Dendritic cell treated with granulocyte-macrophage colony-stimulating factor and Interleukin-4, amounts not matched to agents 40 ng/mL and 50 ng/mL, for 4 days (primary cell): ENCODE measurements at regions not wholly inside any gene's neighbourhood (a gene's known extent, or its start where the extent isn't known, plus 50 kb on each side); places are given as distances from the start of the nearest gene placed in this dataset.

Experiments
- H3K27ac Mint-ChIP-seq: one replicate; pipeline ENCODE4 v1.8.0; 2022; ENCODE audit warnings: mild to moderate bottlenecking, mixed read lengths
- H3K27me3 Mint-ChIP-seq: one replicate; pipeline ENCODE4 v1.8.0; 2022; ENCODE audit warnings: mild to moderate bottlenecking, mixed read lengths
- H3K36me3 Mint-ChIP-seq: one replicate; pipeline ENCODE4 v1.8.0; 2022; ENCODE audit warnings: low read depth, mixed read lengths
- H3K4me1 Mint-ChIP-seq: one replicate; pipeline ENCODE4 v1.8.0; 2022; ENCODE audit warnings: low read depth, mixed read lengths
- H3K4me3 Mint-ChIP-seq: one replicate; pipeline ENCODE4 v1.8.0; 2022; ENCODE audit warnings: mild to moderate bottlenecking, moderate library complexity, mixed read lengths
- H3K9me3 Mint-ChIP-seq: one replicate; pipeline ENCODE4 v1.8.0; 2022; ENCODE audit warnings: mixed read lengths
- intact Hi-C: fragments of 100-400 bp; cut with micrococcal nuclease; formaldehyde crosslinking; loops from one replicate; pipeline ENCODE4 v1.15.0; 2022

- intact Hi-C loops: no loop called here
- Mint-ChIP-seq H3K27me3 (peaks cover 7% of the 10 kb centered on the region), H3K4me3 (no peak overlapping the region), H3K27ac (no peak overlapping the region), H3K9me3 (peaks cover 15% of the 10 kb centered on the region), H3K36me3 (no peaks in the 10 kb centered on the region), H3K4me1 (peaks cover 5% of the 10 kb centered on the region)
Observed at GRCh38 chr12:65612440-65612839, 211.8 kb upstream of the HMGA2 start.

- H3K36me3 Mint-ChIP-seq: no peaks in the 10 kb centered on the region
- intact Hi-C loops: no loop called here
- H3K9me3 Mint-ChIP-seq: peaks cover 7% of the 10 kb centered on the region
- peaks cover 10% of the 10 kb centered on the region for H3K27me3 Mint-ChIP-seq
- peaks cover 5% of the 10 kb centered on the region for H3K4me1 Mint-ChIP-seq
- H3K27ac Mint-ChIP-seq: no peak overlapping the region
- H3K4me3 Mint-ChIP-seq: no peak overlapping the region
Observed at GRCh38 chr12:65613692-65614091, 210.6 kb upstream of the HMGA2 start.

- Mint-ChIP-seq H3K27me3 (peaks cover 10% of the 10 kb centered on the region), H3K27ac (no peak overlapping the region), H3K4me1 (peaks cover 5% of the 10 kb centered on the region), H3K36me3 (no peaks in the 10 kb centered on the region), H3K4me3 (no peak overlapping the region), H3K9me3 (peaks cover 7% of the 10 kb centered on the region)
- intact Hi-C loops: no loop called here
Observed at GRCh38 chr12:65614259-65614889, 209.9 kb upstream of the HMGA2 start.

GRCh38 chr12:65615118-65615517 lies 209.2 kb upstream of the HMGA2 start:
- Mint-ChIP-seq H3K9me3 (peaks cover 7% of the 10 kb centered on the region), H3K27ac (no peak overlapping the region), H3K4me1 (peaks cover 5% of the 10 kb centered on the region), H3K36me3 (no peaks in the 10 kb centered on the region), H3K4me3 (no peak overlapping the region), H3K27me3 (peaks cover 10% of the 10 kb centered on the region)
- intact Hi-C loops: no loop called here

- Mint-ChIP-seq H3K4me3 (no peak overlapping the region), H3K4me1 (peaks cover 5% of the 10 kb centered on the region)
- intact Hi-C loops: no loop called here
Observed at GRCh38 chr12:65616022-65616421, 208.3 kb upstream of the HMGA2 start.

GRCh38 chr12:65618588-65618987 lies 205.7 kb upstream of the HMGA2 start:
- H3K9me3 Mint-ChIP-seq: peaks cover 7% of the 10 kb centered on the region
- peaks cover 6% of the 10 kb centered on the region for H3K27me3 Mint-ChIP-seq
- intact Hi-C loops: no loop called here
- peaks cover 5% of the 10 kb centered on the region for H3K4me1 Mint-ChIP-seq
- H3K36me3 Mint-ChIP-seq: no peaks in the 10 kb centered on the region
- no peak overlapping the region for H3K27ac Mint-ChIP-seq
- H3K4me3 Mint-ChIP-seq: no peak overlapping the region

More at GRCh38 chr12:65616022-65616421, 208.3 kb upstream of the HMGA2 start:
- Mint-ChIP-seq H3K36me3 (no peaks in the 10 kb centered on the region), H3K27ac (no peak overlapping the region), H3K9me3 (peaks cover 7% of the 10 kb centered on the region), H3K27me3 (peaks cover 10% of the 10 kb centered on the region)

GRCh38 chr12:65619018-65619417 lies 205.3 kb upstream of the HMGA2 start:
- no peaks in the 10 kb centered on the region for H3K36me3 Mint-ChIP-seq
- intact Hi-C loops: no loop called here
- H3K27ac Mint-ChIP-seq: no peak overlapping the region
- H3K9me3 Mint-ChIP-seq: peaks cover 7% of the 10 kb centered on the region
- H3K4me3 Mint-ChIP-seq: no peak overlapping the region
- peaks cover 5% of the 10 kb centered on the region for H3K4me1 Mint-ChIP-seq
- peaks cover 6% of the 10 kb centered on the region for H3K27me3 Mint-ChIP-seq

- H3K36me3 Mint-ChIP-seq: no peaks in the 10 kb centered on the region
Observed at GRCh38 chr12:65620046-65620445, 204.2 kb upstream of the HMGA2 start.

GRCh38 chr12:65622056-65622455 lies 202.2 kb upstream of the HMGA2 start:
- Mint-ChIP-seq H3K27ac (no peak overlapping the region), H3K4me1 (no peaks in the 10 kb centered on the region), H3K4me3 (no peak overlapping the region), H3K36me3 (no peaks in the 10 kb centered on the region), H3K27me3 (peaks cover 3% of the 10 kb centered on the region), H3K9me3 (no peaks in the 10 kb centered on the region)
- intact Hi-C loops: no loop called here

More at GRCh38 chr12:65620046-65620445, 204.2 kb upstream of the HMGA2 start:
- Mint-ChIP-seq H3K9me3 (no peaks in the 10 kb centered on the region), H3K27me3 (peaks cover 6% of the 10 kb centered on the region), H3K4me1 (peaks cover 5% of the 10 kb centered on the region), H3K27ac (no peak overlapping the region), H3K4me3 (no peak overlapping the region)
- intact Hi-C loops: no loop called here

- no peaks in the 10 kb centered on the region for H3K36me3 Mint-ChIP-seq
- H3K27ac Mint-ChIP-seq: no peak overlapping the region
- no peaks in the 10 kb centered on the region for H3K27me3 Mint-ChIP-seq
- H3K9me3 Mint-ChIP-seq: no peaks in the 10 kb centered on the region
- H3K4me1 Mint-ChIP-seq: no peaks in the 10 kb centered on the region
- intact Hi-C loops: no loop called here
- no peak overlapping the region for H3K4me3 Mint-ChIP-seq
Observed at GRCh38 chr12:65623507-65623906, 200.8 kb upstream of the HMGA2 start.

- Mint-ChIP-seq H3K27ac (no peak overlapping the region), H3K9me3 (no peaks in the 10 kb centered on the region), H3K4me1 (no peaks in the 10 kb centered on the region), H3K36me3 (no peaks in the 10 kb centered on the region), H3K4me3 (no peak overlapping the region), H3K27me3 (no peaks in the 10 kb centered on the region)
- intact Hi-C loops: no loop called here
Observed at GRCh38 chr12:65624554-65625086, 199.7 kb upstream of the HMGA2 start.

GRCh38 chr12:65628061-65628460 lies 196.2 kb upstream of the HMGA2 start:
- H3K27ac Mint-ChIP-seq: no peak overlapping the region
- no peaks in the 10 kb centered on the region for H3K9me3 Mint-ChIP-seq
- H3K4me3 Mint-ChIP-seq: no peak overlapping the region
- no peaks in the 10 kb centered on the region for H3K4me1 Mint-ChIP-seq
- no peaks in the 10 kb centered on the region for H3K36me3 Mint-ChIP-seq
- intact Hi-C loops: no loop called here
- no peaks in the 10 kb centered on the region for H3K27me3 Mint-ChIP-seq

GRCh38 chr12:65630555-65630954 lies 193.7 kb upstream of the HMGA2 start:
- H3K9me3 Mint-ChIP-seq: no peaks in the 10 kb centered on the region
- intact Hi-C loops: no loop called here
- H3K27me3 Mint-ChIP-seq: no peaks in the 10 kb centered on the region
- H3K4me3 Mint-ChIP-seq: no peak overlapping the region
- H3K36me3 Mint-ChIP-seq: no peaks in the 10 kb centered on the region
- no peaks in the 10 kb centered on the region for H3K4me1 Mint-ChIP-seq
- H3K27ac Mint-ChIP-seq: no peak overlapping the region

- Mint-ChIP-seq H3K4me1 (no peaks in the 10 kb centered on the region), H3K36me3 (no peaks in the 10 kb centered on the region), H3K27ac (no peak overlapping the region), H3K27me3 (no peaks in the 10 kb centered on the region), H3K4me3 (no peak overlapping the region), H3K9me3 (no peaks in the 10 kb centered on the region)
- intact Hi-C loops: no loop called here
Observed at GRCh38 chr12:65631621-65632111, 192.6 kb upstream of the HMGA2 start.
